ENCODE measurements at regions not wholly inside any gene's neighbourhood (a gene's known extent, or its start where the extent isn't known, plus 50 kb on each side); places are given as distances from the start of the nearest gene placed in this dataset.

- TF ChIP-seq CBX5 (IDR thresholded peaks at IDR 0.05; ENCODE audit: low read depth, low read length) = no peak
- no peak for TF ChIP-seq EGR1 (IDR thresholded peaks at IDR 0.05; ENCODE audit: borderline replicate concordance, low read depth, low read length)
- TF ChIP-seq TAF7 (optimal IDR thresholded peaks at IDR 0.05; ENCODE audit: borderline replicate concordance, low read depth, low read length) = no peak
Observed at GRCh38 chr2:155695505-155695904, 637.0 kb downstream of the NR4A2 start (continued).

All from H1 (cell line).